ENCODE measurements at regions not wholly inside any gene's neighbourhood (a gene's known extent, or its start where the extent isn't known, plus 50 kb on each side); places are given as distances from the start of the nearest gene placed in this dataset.

GRCh38 chr4:124583797-124584196 is 128.7 kb downstream of the ANKRD50 start:
- TF ChIP-seq CTCF (IDR thresholded peaks at IDR 0.05; ENCODE audit: insufficient read depth, low read length, poor library complexity, severe bottlenecking): no peak
- Histone ChIP-seq H3K4me3 (ENCODE audit: low read depth, low read length) (no peak overlapping the region), H3K27me3 (ENCODE audit: control insufficient read depth, insufficient read depth, low read length) (no peaks in the 10 kb centered on the region), H3K36me3 (ENCODE audit: control insufficient read depth, insufficient read depth, low read length) (no peaks in the 10 kb centered on the region)
- DNase-seq (ENCODE audit: low read depth): no peak

- no peak for DNase-seq (ENCODE audit: low read depth)
- Histone ChIP-seq H3K27me3 (ENCODE audit: control insufficient read depth, insufficient read depth, low read length) (no peaks in the 10 kb centered on the region), H3K36me3 (ENCODE audit: control insufficient read depth, insufficient read depth, low read length) (no peaks in the 10 kb centered on the region), H3K4me3 (ENCODE audit: low read depth, low read length) (no peak overlapping the region)
- TF ChIP-seq CTCF (IDR thresholded peaks at IDR 0.05; ENCODE audit: insufficient read depth, low read length, poor library complexity, severe bottlenecking): no peak
Observed at GRCh38 chr4:124589786-124590185, 122.7 kb downstream of the ANKRD50 start.

DNA sequence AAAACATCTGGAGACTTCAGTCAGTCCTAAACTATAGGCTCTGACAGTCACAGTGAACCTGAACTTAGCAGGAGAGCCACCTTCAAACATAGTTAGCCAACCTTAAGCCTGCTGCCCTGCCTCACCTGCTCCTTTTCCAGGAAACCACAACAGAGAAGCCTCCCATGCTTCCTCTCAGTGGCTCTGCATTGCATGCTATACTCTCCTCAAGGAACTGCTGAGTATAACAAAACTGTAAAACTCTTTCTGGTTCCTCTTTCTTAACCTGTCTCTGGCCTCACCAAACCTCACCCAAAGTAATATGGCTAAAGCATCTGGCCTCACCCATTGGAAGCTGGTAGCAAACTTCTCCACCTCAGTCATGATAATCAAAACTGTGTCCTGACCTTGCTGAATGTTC is 122.1 kb downstream of the ANKRD50 start:
- H3K27me3 ChIP-seq (ENCODE audit: control insufficient read depth, insufficient read depth, low read length): no peaks in the 10 kb centered on the region
- TF ChIP-seq CTCF (IDR thresholded peaks at IDR 0.05; ENCODE audit: insufficient read depth, low read length, poor library complexity, severe bottlenecking): no peak
- no peak overlapping the region for H3K4me3 ChIP-seq (ENCODE audit: low read depth, low read length)

DNA sequence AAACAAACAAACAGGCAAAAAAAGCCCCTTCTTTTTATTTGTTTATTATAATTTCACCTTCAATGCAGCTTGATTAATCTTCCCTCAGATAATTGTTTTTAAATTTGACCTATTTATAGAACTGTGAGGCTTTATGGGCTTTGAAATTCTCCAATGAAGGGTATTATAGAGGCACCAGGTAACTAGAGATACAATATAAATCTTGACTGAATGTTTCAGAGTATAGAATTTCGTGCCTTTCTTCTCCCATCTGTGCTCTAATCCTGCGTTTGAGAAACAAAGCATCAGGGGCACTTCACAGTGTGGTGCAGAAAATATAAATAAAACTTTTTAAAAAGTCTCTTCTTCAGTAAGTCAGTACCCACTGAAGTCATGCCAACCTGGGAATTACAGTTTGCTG is 120.9 kb downstream of the ANKRD50 start:
- TF ChIP-seq CTCF (IDR thresholded peaks at IDR 0.05; ENCODE audit: insufficient read depth, low read length, poor library complexity, severe bottlenecking): no peak
- no peak for DNase-seq (ENCODE audit: low read depth)
- Histone ChIP-seq H3K4me3 (ENCODE audit: low read depth, low read length) (no peak overlapping the region), H3K27me3 (ENCODE audit: control insufficient read depth, insufficient read depth, low read length) (no peaks in the 10 kb centered on the region), H3K36me3 (ENCODE audit: control insufficient read depth, insufficient read depth, low read length) (no peaks in the 10 kb centered on the region)

More for the DNA sequence above, 122.1 kb downstream of the ANKRD50 start:
- no peak for DNase-seq (ENCODE audit: low read depth)
- no peaks in the 10 kb centered on the region for H3K36me3 ChIP-seq (ENCODE audit: control insufficient read depth, insufficient read depth, low read length)

- no peaks in the 10 kb centered on the region for H3K36me3 ChIP-seq (ENCODE audit: control insufficient read depth, insufficient read depth, low read length)
- H3K4me3 ChIP-seq (ENCODE audit: low read depth, low read length): no peak overlapping the region
- no peaks in the 10 kb centered on the region for H3K27me3 ChIP-seq (ENCODE audit: control insufficient read depth, insufficient read depth, low read length)
- DNase-seq (ENCODE audit: low read depth): no peak
- no peak for TF ChIP-seq CTCF (IDR thresholded peaks at IDR 0.05; ENCODE audit: insufficient read depth, low read length, poor library complexity, severe bottlenecking)
Observed at GRCh38 chr4:124593494-124593893, 119.0 kb downstream of the ANKRD50 start.

- Histone ChIP-seq H3K27me3 (ENCODE audit: control insufficient read depth, insufficient read depth, low read length) (no peaks in the 10 kb centered on the region), H3K36me3 (ENCODE audit: control insufficient read depth, insufficient read depth, low read length) (no peaks in the 10 kb centered on the region), H3K4me3 (ENCODE audit: low read depth, low read length) (no peak overlapping the region)
- TF ChIP-seq CTCF (IDR thresholded peaks at IDR 0.05; ENCODE audit: insufficient read depth, low read length, poor library complexity, severe bottlenecking): no peak
- DNase-seq (ENCODE audit: low read depth): no peak
Observed at GRCh38 chr4:124594945-124595344, 117.6 kb downstream of the ANKRD50 start.
